Stimulated activated CD4-positive, alpha-beta T cell treated with anti-CD3 and anti-CD28 coated beads, Interleukin-2, amount 100 ng/mL, for 48 hours (primary cell): ENCODE measurements at regions not wholly inside any gene's neighbourhood (a gene's known extent, or its start where the extent isn't known, plus 50 kb on each side); places are given as distances from the start of the nearest gene placed in this dataset.
"Not testable (repeated sequence)": the region's sequence is repeated elsewhere in the genome, so short reads cannot be mapped to it uniquely, and the experiment has no call there.

ENCODE experiments used
- DNase-seq, 2 donors: peaks; one replicate each; pipeline ENCODE4 v3.0.0-alpha.2; 2020

DNA sequence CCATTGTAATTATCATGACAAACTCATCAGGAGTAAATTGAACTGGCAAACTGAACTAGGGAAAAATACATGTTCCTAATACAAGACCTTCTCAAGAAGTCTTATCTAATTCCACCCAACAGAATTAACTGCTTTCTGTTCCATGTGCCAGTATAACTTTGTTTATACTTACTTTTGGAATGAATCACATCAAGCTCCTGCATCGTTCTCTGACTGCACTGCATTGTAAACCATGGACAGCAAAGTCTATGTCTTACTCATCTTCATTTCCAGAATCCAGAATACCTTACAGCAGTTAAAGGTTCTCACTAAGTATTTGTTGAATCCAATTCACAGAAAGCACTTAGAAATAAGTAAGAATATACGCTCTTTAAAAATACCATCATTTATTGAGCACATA lies 102.8 kb downstream of the PLK2 start:
- no peak for DNase-seq

DNA sequence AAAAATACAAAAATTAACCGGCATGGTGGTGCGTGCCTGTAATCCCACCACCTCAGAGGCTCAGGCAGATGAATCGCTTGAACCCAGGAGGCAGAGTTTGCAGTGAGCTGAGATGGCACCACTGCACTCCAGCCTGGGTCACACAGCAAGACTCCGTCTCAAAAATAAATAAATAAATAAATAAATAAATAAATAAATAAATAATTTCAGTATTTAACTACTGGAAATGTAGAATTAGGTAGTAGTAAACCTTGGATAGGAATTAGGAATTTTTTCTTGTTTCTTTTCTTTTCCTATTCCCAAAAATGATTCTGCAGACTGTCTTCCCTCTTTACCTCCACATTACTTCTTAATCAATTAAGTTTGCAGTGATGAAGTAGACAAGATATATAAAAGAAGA lies 103.2 kb downstream of the PLK2 start:
- no peak for DNase-seq

DNA sequence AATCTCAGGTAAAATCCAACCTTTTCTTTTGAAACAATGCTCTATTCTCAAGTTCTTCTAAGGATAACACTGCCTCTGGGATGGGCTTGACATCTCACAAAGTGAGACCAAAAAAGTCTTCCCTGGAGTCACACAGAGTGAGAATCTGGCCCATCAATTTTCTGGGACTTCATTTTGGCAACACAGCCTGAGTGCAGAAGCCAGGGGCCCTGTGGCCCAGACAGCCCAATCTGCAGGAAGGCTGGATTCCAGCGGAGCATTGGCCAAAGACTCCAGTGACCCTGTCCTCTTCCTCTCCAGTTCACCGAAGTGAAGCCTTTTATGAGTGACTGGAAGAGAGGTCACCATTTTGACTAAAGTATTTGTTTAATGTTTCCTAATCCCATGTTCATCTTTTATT lies 105.1 kb downstream of the PLK2 start:
- no peak for DNase-seq

DNA sequence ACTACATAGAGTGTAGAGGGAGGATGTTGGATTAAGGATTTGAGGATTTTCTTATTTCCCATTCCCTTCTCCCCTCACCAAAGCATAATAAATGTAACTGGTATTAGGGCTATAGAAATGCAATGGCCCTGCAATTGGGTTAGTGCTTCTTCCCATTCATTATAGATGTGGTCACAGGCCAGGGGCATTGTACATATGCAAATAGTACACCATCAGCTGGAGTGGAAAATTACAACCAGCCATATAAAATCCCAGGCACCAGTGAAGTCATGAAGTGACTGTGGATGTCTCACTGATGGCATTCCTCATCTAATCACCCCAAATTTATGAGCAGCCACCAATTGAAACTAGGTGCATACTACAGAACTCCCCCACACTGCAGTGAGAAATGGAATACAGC lies 105.9 kb downstream of the PLK2 start:
- DNase-seq: no peak

DNA sequence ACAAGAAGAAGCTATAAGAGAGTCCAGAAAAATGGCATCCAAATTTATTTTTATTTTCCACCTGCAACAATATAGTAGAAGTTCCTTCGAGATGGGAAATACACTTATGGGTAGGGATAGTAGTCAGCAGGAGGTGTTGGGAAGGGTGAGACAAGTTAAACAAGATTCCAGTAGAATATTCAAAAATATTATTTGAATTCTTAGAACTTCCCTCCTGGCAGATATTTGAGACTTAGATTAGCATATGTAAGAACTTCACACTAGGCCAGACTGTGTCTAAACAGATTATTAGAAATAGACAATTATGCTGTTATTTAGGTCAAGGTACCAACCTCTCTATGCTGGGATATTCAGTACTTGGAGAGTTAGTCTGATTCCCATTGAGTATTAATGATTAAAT lies 108.7 kb downstream of the PLK2 start:
- no peak for DNase-seq

DNA sequence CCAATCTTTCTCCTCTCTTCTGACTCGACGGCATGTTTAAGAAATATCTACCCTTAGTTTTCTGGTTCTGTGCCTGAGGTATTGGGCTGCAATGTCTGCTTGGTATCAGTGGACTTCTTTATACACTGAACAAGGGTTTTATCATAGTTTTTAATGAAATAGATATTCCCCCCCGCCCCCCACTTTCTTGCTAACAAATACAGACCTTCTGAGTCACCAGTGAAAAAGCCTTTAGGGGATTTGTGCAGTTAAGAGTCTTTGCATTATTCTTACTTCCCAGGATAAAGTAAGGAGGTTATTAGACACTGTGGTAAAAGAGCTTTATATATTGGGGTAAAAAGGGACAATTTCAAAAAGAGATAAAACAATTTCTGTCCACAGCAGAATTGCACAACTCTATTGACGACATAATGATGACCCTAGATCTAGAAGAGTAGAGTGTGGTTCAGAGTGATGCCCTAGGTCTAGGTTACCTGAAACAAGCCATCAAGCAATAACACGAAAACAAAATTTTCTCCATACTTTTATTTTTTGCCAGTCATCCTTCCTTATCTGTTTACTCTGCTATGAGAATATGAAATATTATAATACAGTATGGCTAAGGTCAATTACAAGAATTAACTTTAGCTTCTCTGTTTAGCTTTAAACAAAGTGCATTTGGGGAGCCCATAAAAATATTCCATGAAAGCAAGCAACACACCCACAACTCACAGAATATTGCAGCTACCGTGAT lies 110.7 kb downstream of the PLK2 start:
- no peak for DNase-seq

DNA sequence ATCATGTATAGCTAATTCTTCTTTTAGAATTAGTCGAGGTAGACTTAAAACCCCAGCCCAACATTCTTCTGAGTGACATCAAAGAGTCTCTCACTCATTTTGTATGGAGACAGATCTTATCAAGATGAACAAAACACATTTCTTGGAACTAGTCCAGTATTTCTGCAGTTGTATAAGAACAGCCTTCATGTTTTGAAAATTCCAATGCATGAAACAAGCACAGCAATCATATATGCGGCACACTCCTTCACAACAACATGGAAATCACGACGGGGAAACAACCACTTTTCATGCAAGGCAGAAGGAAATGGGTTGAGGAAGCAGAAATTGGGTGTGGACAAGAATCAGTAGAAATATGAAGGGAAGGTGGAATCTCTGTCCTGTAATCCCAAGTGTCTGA lies 113.8 kb downstream of the PLK2 start:
- no peak for DNase-seq

DNA sequence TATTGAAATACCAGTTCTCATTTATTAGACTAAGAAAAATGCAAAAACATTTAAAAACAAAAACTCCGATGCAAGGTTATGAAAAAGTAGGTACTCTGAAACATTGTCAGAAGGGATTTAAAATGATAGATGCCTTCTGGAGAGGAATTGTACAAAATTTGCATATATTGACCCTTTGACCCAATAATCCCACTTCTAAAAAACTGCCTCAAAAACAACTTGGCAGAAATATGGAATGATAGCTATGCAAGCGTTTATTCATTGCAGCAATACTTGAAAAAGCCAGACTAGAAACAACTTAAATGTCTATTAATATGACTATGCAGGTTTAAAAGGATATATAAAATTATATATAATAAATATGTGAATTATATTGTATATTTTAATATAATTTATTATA lies 118.4 kb downstream of the PLK2 start:
- no peak for DNase-seq

DNA sequence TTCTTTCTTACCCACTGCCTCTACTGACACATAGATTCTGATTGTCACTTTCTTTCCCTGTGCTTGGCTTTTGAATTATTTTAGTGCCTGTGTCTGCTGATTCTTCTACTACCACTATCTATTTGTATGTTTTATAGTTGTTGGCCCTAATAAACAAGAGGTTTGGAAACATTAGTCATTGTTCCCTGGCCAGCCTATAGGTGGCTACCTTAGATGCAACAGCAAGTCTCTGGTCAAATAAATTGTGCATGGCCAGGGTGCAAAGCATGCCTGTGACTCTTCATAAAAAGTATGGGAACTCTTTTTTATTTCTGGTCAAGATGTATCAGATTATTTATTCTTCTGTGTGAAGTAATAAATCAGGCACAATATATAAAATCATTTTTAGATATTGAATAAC lies 124.4 kb downstream of the PLK2 start:
- no peak for DNase-seq

DNA sequence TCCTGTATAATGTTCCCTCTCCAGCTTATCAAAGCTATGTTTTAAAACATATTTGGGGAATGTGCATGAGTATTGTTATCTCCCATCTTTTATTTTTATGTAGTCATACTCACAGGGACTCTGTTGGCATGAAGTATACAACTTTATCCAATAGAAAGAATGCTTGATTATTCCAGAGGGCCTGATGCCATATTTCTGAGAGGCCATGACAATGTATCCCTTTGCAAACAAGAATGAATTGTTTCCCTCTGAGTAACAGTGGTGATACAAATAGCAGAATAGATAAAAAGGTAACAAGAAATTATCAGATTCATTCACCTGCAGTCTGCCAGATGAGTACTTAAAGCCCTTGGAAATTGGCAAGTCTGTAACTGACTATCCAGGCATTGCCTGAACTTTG lies 125.9 kb downstream of the PLK2 start:
- DNase-seq: no peak

DNA sequence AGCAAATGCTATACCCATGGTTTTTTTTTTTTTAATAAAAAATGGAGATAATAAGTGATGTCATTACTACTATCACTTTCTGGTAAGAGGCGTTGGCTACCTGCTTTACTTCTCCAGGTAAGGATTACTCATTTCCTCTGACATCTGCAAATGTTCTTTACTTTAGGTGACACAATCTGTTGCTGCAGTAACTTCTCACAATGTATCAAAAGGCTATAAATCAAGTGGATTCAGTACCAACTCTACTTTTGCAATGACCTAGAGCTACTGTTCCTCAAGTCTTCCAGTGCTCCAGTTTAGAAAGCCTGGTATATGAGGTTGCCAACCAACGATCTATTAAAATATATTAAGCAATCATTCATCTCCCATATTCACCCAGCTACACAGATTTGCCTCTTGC lies 129.1 kb downstream of the PLK2 start:
- DNase-seq: no peak

DNA sequence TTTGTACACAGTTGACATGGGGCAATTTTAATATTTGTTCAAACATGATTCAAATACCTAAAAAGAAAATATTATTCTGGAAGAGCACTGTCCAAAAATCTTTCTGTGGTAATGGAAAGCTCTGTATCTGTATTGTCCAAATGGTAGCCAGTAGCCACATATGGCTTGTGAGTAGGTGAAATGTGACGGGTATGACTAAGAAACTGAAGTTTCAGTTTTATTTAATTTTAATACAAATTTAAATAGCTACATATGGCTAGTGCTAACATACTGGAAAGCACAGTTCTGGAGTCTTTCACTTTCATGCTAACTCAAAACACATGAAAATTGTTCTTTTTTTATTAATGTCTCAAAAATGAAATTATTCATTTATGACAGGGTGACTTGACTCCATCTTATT lies 132.6 kb downstream of the PLK2 start:
- no peak for DNase-seq

DNA sequence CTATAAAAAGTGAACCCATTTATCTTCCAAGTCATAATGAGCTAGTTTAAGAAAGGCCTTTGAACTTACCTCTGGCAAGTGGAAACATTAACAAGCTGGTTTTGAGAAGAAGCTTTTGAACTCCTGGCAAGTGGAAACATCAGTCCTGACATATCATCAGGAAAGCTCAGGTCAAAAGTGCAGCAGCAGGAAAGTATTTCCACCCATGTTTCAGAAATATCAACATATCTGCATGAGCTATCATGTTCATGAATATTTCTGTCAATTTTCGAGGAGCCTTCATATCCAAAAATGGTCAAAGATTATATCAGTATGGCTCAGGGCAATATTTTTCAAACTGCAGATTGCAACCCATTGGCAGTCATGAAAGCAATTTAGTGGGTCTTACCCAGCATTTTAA lies 133.9 kb downstream of the PLK2 start:
- no peak for DNase-seq

DNA sequence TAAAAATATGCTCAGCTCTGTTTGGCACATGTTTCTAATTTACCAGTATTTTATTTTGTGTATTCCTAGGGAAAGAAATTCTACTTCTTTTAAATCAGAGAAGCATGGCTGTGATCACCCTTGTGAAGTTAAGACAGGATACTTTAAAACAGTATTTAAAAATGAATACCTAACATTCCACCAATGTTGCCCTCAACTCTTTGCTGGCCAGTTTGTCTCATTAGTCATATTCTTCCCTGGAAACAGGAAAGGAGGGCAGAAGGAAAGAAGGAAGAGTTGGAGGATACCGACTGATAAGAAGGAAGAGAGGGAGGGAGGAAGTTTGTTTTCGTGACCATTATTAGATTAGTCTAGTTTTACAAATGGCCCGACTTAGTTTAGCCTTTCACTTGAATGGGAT lies 137.4 kb downstream of the PLK2 start:
- DNase-seq: no peak

DNA sequence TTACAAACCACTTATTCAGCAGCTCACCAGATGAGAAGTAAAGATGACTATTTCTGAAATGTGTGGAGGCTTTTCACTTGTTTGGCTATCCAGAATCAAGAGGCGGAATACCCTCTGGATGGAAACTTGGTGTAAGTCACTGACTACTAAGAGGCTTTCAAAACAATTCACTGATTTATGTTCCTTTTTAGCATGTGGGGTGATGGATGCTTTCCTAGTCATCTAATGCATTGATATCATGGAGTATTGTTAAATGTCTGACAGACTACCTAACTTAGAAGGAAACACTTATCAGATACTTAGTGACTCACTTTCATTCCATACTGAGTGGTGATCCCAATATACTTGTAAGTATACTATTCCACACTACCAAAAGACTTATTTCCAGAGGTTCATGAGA lies 141.4 kb downstream of the PLK2 start:
- no peak for DNase-seq

DNA sequence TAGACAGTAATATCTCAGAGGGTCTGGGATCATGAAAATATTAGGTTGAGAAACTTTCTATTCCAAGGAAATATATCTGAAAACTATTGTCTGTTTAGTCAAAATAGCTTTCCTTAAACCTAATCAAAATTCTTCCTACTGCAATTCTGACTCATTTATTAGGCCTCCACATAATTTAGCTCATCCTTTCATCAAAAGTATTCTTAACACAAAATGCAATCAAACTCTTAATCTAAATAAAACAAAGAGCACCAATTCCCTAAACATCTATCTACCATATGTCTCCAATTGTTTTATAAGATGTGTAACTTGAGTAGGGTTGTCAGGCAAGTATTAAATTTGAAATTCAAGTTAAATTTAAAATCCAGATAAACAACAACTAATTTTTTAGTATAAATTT lies 142.1 kb downstream of the PLK2 start:
- no peak for DNase-seq

DNA sequence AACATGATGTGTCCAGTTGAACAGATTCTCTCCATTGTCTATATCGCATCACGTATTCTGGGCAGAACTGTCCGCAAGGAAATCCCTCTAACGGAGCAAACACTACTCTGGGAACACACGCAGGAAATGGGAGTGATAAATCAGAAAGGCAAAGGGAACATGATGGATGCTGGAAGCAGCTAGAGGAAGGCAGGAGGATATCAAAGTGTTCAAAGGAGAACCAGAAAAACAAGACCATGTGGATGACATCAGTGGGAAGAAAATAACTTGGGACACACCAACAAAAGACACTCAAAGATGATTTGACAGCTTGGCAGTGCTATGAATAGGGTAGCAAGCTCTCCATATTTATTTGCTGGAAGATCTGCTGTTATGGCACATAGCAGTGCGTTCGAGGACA lies 142.9 kb downstream of the PLK2 start:
- DNase-seq: no peak

DNA sequence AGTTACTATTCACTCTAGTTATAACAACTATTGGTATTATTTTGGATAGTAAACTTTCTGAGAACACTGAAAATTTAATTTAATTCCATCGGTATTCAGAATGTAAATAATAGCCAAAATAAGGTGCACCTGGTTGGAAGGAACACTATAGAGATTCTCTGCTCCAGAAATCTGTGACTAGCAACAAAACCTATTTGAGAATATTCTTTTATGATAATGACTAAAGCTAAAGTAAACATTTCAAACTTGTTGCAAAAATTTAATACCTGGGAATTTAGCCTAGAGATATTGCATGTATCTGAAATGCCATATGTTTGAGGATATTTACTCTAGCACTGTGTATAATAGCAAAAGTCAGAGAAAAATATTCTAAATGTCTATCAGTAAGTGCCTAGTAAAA lies 144.1 kb downstream of the PLK2 start:
- no peak for DNase-seq

DNA sequence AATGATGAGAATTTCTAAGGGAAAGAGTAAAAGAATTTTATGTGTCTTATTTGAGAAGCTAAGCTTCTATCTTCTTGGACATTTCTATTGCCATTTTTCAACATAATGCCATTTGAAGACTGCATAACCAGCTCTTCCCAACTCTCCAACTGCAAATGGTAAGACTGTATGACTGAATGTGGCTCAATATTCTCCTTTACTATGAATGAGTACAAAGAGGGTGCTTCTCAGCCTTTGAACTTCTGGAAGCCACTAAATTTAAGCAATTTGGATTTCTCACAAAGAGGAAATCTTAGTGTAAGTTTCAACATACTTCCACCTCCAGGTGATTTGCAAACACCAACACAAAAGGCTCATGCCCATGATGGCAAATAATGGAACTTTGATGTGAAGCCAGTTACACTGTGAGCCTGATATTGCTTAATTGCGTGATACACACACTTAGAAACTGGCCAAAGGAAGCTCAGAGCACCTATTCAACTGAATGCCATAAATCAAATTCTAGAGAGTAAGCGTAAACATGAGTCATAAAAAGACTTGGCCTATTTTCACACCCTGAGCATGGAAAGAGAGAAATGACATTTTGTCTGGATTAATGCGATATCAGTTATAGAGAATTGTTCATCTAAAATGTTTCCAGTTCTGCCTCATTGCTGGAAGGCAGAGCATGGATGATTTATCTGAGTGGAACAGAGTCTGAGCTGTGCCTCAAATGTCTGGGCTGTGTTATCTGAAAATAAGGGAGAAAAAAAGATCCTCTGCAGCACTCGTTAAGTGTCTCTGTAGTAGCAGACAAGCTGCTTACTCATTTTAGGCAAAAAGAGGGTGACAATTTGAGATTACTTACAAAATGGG lies 145.3 kb downstream of the PLK2 start:
- DNase-seq: no peak

DNA sequence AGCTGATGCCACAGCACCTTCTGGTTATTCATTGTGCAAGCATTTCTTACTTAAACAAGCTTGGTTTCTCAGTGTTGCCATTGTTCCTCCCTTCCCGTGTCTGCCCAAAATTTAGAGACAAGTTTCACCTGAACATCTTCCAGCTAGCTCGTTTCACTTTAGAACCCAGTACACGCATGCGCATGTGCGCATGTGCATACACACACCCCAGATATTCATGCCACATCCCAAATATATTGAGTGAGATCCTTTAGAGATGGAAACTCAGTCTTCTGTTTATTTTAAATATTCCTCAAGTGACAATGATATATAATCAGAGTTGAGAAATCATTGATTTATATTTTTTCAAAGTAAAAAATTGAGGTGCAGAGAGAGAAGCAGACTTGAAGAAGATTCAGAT lies 147.6 kb downstream of the PLK2 start:
- no peak for DNase-seq

DNA sequence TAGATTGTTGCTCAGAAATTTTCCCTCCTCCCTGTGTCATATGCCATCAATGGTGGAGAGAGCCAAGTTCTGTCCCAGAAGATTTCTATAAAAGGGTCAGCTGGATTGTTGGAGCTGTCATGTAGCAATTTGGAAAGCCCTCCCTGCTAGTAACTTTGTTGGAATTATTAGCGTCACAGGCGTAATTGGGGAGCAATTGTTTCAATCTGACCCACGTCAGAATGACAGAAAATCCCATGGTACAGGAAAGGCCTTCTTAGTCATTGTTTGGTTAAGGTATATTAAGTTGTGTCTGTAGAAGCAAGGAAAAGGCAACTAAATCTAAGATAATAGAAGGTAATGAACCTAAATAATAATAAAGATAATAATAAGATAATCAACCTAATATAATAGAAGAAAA lies 148.4 kb downstream of the PLK2 start:
- DNase-seq: no peak

DNA sequence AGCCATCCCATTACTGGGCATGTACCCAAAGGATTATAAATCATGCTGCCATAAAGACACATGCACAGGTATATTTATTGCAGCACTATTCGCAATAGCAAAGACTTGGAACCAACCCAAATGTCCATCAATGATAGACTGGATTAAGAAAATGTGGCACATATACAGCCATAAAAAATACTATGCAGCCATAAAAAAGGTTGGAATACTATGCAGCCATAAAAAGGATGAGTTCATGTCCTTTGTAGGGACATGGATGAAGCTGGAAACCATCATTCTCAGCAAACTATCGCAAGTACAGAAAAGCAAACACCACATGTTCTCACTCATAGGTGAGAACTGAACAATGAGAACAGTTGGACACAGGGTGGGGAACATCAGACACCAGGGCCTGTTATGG lies 151.5 kb downstream of the PLK2 start:
- DNase-seq: not testable (repeated sequence)

DNA sequence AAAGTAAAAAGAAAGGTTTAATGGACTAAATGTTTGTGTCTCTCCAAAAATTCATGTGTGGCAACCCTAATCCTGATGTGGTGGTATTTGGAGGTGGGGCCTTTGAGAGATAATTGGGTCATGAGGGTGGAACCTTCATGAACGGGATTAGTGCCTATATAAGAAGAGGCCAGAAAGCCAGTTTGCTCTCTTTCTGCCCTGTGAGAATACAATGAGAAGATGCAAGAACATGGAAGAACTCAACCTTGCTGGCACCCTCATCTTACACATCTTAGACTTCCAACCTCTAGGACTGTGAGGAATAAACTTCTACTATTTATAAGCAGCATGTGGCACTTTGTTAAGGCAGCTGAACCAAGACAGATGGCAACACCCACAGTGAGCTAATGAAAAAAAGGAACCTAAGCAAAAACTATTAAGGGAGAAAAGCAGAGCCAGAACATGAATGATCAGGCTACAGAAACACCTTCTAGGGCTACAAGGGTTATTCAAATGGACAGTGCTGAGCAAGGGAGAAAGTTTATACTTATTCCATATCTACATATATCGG lies 159.5 kb downstream of the PLK2 start:
- DNase-seq: no peak

DNA sequence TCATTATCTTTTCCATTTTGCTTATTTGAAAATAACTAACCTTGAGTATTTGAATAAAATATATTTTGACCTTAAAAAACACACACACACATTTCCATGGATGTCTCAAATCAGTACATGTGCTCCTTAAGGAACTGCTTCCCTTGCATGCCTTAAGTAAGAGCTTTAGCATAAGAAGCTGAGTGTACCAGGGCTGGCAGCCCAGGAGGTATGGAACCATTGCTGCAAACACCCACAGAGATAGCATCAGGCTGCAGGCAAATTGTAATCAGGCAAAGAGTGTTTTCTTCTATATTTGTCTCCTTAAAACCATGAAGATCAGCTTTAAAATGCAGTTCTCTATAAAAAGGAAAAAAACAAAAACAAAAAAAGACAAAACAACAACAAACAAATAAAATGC lies 160.6 kb downstream of the PLK2 start:
- no peak for DNase-seq
